ENCODE measurements at regions not wholly inside any gene's neighbourhood (a gene's known extent, or its start where the extent isn't known, plus 50 kb on each side); places are given as distances from the start of the nearest gene placed in this dataset.

DNA sequence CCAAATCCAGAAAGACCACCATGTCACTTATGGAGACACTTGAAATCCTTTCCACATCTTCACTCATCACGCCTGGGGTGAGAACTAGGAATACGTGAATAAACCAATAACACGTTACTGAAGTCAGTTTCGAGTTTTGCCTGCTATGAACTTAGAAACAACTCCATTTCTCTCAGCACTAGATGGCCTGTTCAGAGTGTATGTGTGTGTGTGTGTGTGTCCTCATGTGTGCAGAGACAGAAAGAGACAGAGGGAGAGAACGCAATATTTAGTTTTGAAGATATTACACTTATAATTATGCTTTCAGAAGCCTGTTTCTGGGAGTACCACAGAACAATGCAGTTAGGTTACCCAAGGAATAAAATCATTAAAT lies 81.2 kb upstream of the CCN6 start:
- Histone ChIP-seq H3K4me1 (ENCODE audit: control insufficient read depth, low read depth, low read length) (no peaks in the 10 kb centered on the region), H2BK5ac (ENCODE audit: low read length) (no peak overlapping the region), H3K56ac (ENCODE audit: low read length) (no peak overlapping the region), H2AK5ac (ENCODE audit: low read length) (no peak overlapping the region), H3K9ac (ENCODE audit: low read length) (no peak overlapping the region), H3K79me2 (ENCODE audit: control insufficient read depth, insufficient read depth, low read length) (no peaks in the 10 kb centered on the region), H3K23ac (ENCODE audit: low read length) (no peak overlapping the region), H2BK15ac (replicated peaks; ENCODE audit: low read depth) (no peak overlapping the region), H3K18ac (ENCODE audit: low read length) (no peak overlapping the region), H3K79me1 (ENCODE audit: low read length) (no peaks in the 10 kb centered on the region), H3K4me2 (ENCODE audit: low read length) (no peak overlapping the region), H3K4me3 (ENCODE audit: low read length) (no peak overlapping the region), H3K27me3 (ENCODE audit: insufficient read depth, low read length, poor library complexity) (no peaks in the 10 kb centered on the region), H3K4ac (ENCODE audit: low read depth, low read length) (no peak overlapping the region), H3K27ac (ENCODE audit: low read depth, low read length) (no peak overlapping the region), H2BK120ac (ENCODE audit: low read depth, low read length) (no peak overlapping the region), H4K8ac (ENCODE audit: low read depth, low read length) (no peak overlapping the region), H3K36me3 (ENCODE audit: control insufficient read depth, insufficient read depth, low read length) (no peaks in the 10 kb centered on the region), H4K5ac (ENCODE audit: low read length) (no peak overlapping the region)
- WGBS (ENCODE audit: extremely low coverage, insufficient coverage, low lambda C conversion rate): no CpG with 5 or more reads among the region's 5 CpGs
- DNase-seq: no peak

- Histone ChIP-seq H3K27me3 (ENCODE audit: insufficient read depth, low read length, poor library complexity) (no peaks in the 10 kb centered on the region), H3K9ac (ENCODE audit: low read length) (no peak overlapping the region)
Measured at GRCh38 chr6:111973118-111973761, 80.7 kb upstream of the CCN6 start.

GRCh38 chr6:111973927-111974639 lies 79.8 kb upstream of the CCN6 start:
- no peak overlapping the region for H3K23ac ChIP-seq (ENCODE audit: low read length)
- no peak overlapping the region for H4K8ac ChIP-seq (ENCODE audit: low read depth, low read length)
- no peaks in the 10 kb centered on the region for H3K79me2 ChIP-seq (ENCODE audit: control insufficient read depth, insufficient read depth, low read length)
- no CpG with 5 or more reads among the region's 5 CpGs for WGBS (ENCODE audit: extremely low coverage, insufficient coverage, low lambda C conversion rate)
- no peak overlapping the region for H2BK15ac ChIP-seq (replicated peaks; ENCODE audit: low read depth)
- H2BK120ac ChIP-seq (ENCODE audit: low read depth, low read length): no peak overlapping the region
- no peaks in the 10 kb centered on the region for H3K27me3 ChIP-seq (ENCODE audit: insufficient read depth, low read length, poor library complexity)
- no peak overlapping the region for H2BK5ac ChIP-seq (ENCODE audit: low read length)
- H4K5ac ChIP-seq (ENCODE audit: low read length): no peak overlapping the region
- H3K56ac ChIP-seq (ENCODE audit: low read length): no peak overlapping the region
- H3K79me1 ChIP-seq (ENCODE audit: low read length): no peaks in the 10 kb centered on the region
- H3K36me3 ChIP-seq (ENCODE audit: control insufficient read depth, insufficient read depth, low read length): no peaks in the 10 kb centered on the region
- DNase-seq: no peak
- H3K4me1 ChIP-seq (ENCODE audit: control insufficient read depth, low read depth, low read length): no peaks in the 10 kb centered on the region
- no peak overlapping the region for H3K18ac ChIP-seq (ENCODE audit: low read length)
- no peak overlapping the region for H3K4ac ChIP-seq (ENCODE audit: low read depth, low read length)
- H2AK5ac ChIP-seq (ENCODE audit: low read length): no peak overlapping the region
- no peak overlapping the region for H3K4me3 ChIP-seq (ENCODE audit: low read length)
- H3K4me2 ChIP-seq (ENCODE audit: low read length): no peak overlapping the region
- H3K27ac ChIP-seq (ENCODE audit: low read depth, low read length): no peak overlapping the region
- H3K9ac ChIP-seq (ENCODE audit: low read length): no peak overlapping the region

More at GRCh38 chr6:111973118-111973761, 80.7 kb upstream of the CCN6 start:
- no peak overlapping the region for H3K23ac ChIP-seq (ENCODE audit: low read length)
- H4K8ac ChIP-seq (ENCODE audit: low read depth, low read length): no peak overlapping the region
- H3K4ac ChIP-seq (ENCODE audit: low read depth, low read length): no peak overlapping the region
- no peak overlapping the region for H3K27ac ChIP-seq (ENCODE audit: low read depth, low read length)
- no peak overlapping the region for H2BK15ac ChIP-seq (replicated peaks; ENCODE audit: low read depth)
- H3K18ac ChIP-seq (ENCODE audit: low read length): no peak overlapping the region
- no peak overlapping the region for H2BK120ac ChIP-seq (ENCODE audit: low read depth, low read length)
- no peak overlapping the region for H4K5ac ChIP-seq (ENCODE audit: low read length)
- H3K4me3 ChIP-seq (ENCODE audit: low read length): no peak overlapping the region
- DNase-seq: peak; percentile 68
- no peaks in the 10 kb centered on the region for H3K79me2 ChIP-seq (ENCODE audit: control insufficient read depth, insufficient read depth, low read length)
- H2AK5ac ChIP-seq (ENCODE audit: low read length): no peak overlapping the region
- no peak overlapping the region for H3K4me2 ChIP-seq (ENCODE audit: low read length)
- no peaks in the 10 kb centered on the region for H3K36me3 ChIP-seq (ENCODE audit: control insufficient read depth, insufficient read depth, low read length)
- no peak overlapping the region for H2BK5ac ChIP-seq (ENCODE audit: low read length)
- no peaks in the 10 kb centered on the region for H3K79me1 ChIP-seq (ENCODE audit: low read length)
- H3K56ac ChIP-seq (ENCODE audit: low read length): no peak overlapping the region
- WGBS (ENCODE audit: extremely low coverage, insufficient coverage, low lambda C conversion rate): no CpG with 5 or more reads among the region's 12 CpGs
- no peaks in the 10 kb centered on the region for H3K4me1 ChIP-seq (ENCODE audit: control insufficient read depth, low read depth, low read length)

- no CpG with 5 or more reads among the region's 6 CpGs for WGBS (ENCODE audit: extremely low coverage, insufficient coverage, low lambda C conversion rate)
- Histone ChIP-seq H3K4me1 (ENCODE audit: control insufficient read depth, low read depth, low read length) (no peaks in the 10 kb centered on the region), H2AK5ac (ENCODE audit: low read length) (no peak overlapping the region), H2BK5ac (ENCODE audit: low read length) (no peak overlapping the region), H2BK120ac (ENCODE audit: low read depth, low read length) (no peak overlapping the region), H2BK15ac (replicated peaks; ENCODE audit: low read depth) (no peak overlapping the region), H3K27ac (ENCODE audit: low read depth, low read length) (no peak overlapping the region), H3K18ac (ENCODE audit: low read length) (no peak overlapping the region), H3K4ac (ENCODE audit: low read depth, low read length) (no peak overlapping the region), H3K36me3 (ENCODE audit: control insufficient read depth, insufficient read depth, low read length) (no peaks in the 10 kb centered on the region), H3K79me2 (ENCODE audit: control insufficient read depth, insufficient read depth, low read length) (no peaks in the 10 kb centered on the region), H3K4me2 (ENCODE audit: low read length) (no peak overlapping the region), H3K4me3 (ENCODE audit: low read length) (no peak overlapping the region), H4K5ac (ENCODE audit: low read length) (no peak overlapping the region), H4K8ac (ENCODE audit: low read depth, low read length) (no peak overlapping the region), H3K27me3 (ENCODE audit: insufficient read depth, low read length, poor library complexity) (no peaks in the 10 kb centered on the region), H3K79me1 (ENCODE audit: low read length) (no peaks in the 10 kb centered on the region), H3K56ac (ENCODE audit: low read length) (no peak overlapping the region), H3K9ac (ENCODE audit: low read length) (no peak overlapping the region), H3K23ac (ENCODE audit: low read length) (no peak overlapping the region)
- DNase-seq: no peak
Measured at GRCh38 chr6:111975466-111975865, 78.4 kb upstream of the CCN6 start.

- Histone ChIP-seq H3K23ac (ENCODE audit: low read length) (no peak overlapping the region), H2BK120ac (ENCODE audit: low read depth, low read length) (no peak overlapping the region), H3K18ac (ENCODE audit: low read length) (no peak overlapping the region), H3K27me3 (ENCODE audit: insufficient read depth, low read length, poor library complexity) (no peaks in the 10 kb centered on the region), H4K5ac (ENCODE audit: low read length) (no peak overlapping the region), H3K4me3 (ENCODE audit: low read length) (no peak overlapping the region), H3K9ac (ENCODE audit: low read length) (no peak overlapping the region), H3K56ac (ENCODE audit: low read length) (no peak overlapping the region), H3K27ac (ENCODE audit: low read depth, low read length) (no peak overlapping the region), H2AK5ac (ENCODE audit: low read length) (no peak overlapping the region), H2BK15ac (replicated peaks; ENCODE audit: low read depth) (no peak overlapping the region), H3K36me3 (ENCODE audit: control insufficient read depth, insufficient read depth, low read length) (no peaks in the 10 kb centered on the region), H3K4ac (ENCODE audit: low read depth, low read length) (no peak overlapping the region), H4K8ac (ENCODE audit: low read depth, low read length) (no peak overlapping the region), H3K79me1 (ENCODE audit: low read length) (no peaks in the 10 kb centered on the region), H3K4me1 (ENCODE audit: control insufficient read depth, low read depth, low read length) (no peaks in the 10 kb centered on the region), H3K4me2 (ENCODE audit: low read length) (no peak overlapping the region), H3K79me2 (ENCODE audit: control insufficient read depth, insufficient read depth, low read length) (no peaks in the 10 kb centered on the region), H2BK5ac (ENCODE audit: low read length) (no peak overlapping the region)
- no peak for DNase-seq
- no CpG with 5 or more reads among the region's 2 CpGs for WGBS (ENCODE audit: extremely low coverage, insufficient coverage, low lambda C conversion rate)
Measured at GRCh38 chr6:111976139-111976538, 77.8 kb upstream of the CCN6 start.

All from mesendoderm (in vitro differentiated cells).